ENCODE measurements at regions not wholly inside any gene's neighbourhood (a gene's known extent, or its start where the extent isn't known, plus 50 kb on each side); places are given as distances from the start of the nearest gene placed in this dataset.

DNA sequence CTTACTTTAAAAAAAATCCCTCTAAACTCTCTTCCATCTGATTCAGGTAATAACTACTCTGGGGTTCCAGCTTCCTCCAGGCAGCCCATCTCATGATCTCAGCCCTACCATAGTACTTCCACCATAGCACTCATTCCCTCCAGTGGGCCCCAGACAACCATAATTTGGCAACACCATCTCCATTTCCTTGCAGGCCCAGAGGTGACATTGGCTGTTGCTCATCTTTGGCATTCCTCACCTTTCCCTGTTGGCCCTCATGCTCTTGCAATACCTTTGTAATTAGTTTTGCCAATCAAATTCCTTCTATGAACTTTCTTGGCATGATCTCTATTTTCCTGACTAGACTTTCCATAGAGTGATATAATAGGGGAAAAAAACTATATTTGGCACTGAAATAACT lies 60.1 kb downstream of the TAF11L14 start:
- TF ChIP-seq PATZ1 (CRISPR knock-in tag; IDR thresholded peaks at IDR 0.05; ENCODE audit: borderline replicate concordance) (no peak), TSHZ2 (CRISPR knock-in tag; IDR thresholded peaks at IDR 0.05) (no peak), ZNF8 (CRISPR knock-in tag; IDR thresholded peaks at IDR 0.05) (no peak), POU6F1 (CRISPR knock-in tag; IDR thresholded peaks at IDR 0.05; ENCODE audit: borderline replicate concordance, low read depth) (no peak), TCF4 (CRISPR knock-in tag; IDR thresholded peaks at IDR 0.05; ENCODE audit: borderline replicate concordance) (no peak), ESRRG (CRISPR knock-in tag; IDR thresholded peaks at IDR 0.05) (no peak), SNAI2 (CRISPR knock-in tag; IDR thresholded peaks at IDR 0.05) (no peak), ZFP3 (CRISPR knock-in tag; IDR thresholded peaks at IDR 0.05) (no peak), CSDC2 (CRISPR knock-in tag; IDR thresholded peaks at IDR 0.05) (no peak), TOX (CRISPR knock-in tag; IDR thresholded peaks at IDR 0.05; ENCODE audit: borderline replicate concordance) (no peak), PPARA (CRISPR knock-in tag; IDR thresholded peaks at IDR 0.05; ENCODE audit: borderline replicate concordance) (no peak), ZFP30 (CRISPR knock-in tag; IDR thresholded peaks at IDR 0.05) (no peak), ZNF70 (CRISPR knock-in tag; IDR thresholded peaks at IDR 0.05) (no peak)
- no peak for ATAC-seq

DNA sequence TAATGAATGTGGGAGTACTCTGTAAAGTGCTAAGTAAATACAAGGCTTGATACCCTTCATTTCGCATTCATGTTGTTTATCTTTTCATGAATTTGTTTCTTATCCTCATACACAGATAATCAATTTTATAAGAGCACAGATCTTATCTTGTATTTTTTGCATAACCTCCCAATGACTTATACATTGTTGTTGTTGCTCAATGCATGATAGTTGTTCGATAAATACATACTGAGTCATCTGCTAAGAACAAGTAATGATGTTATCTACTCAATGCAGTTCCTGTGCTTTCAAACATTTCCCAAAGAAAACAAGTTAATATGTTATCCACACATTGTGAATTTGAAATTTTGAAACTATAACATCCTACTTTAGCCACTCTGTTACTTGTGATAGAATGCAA lies 60.7 kb downstream of the TAF11L14 start:
- no peak for ATAC-seq
- no peak for TF ChIP-seq ZNF70 (CRISPR knock-in tag; IDR thresholded peaks at IDR 0.05)
- no peak for TF ChIP-seq ARNTL (CRISPR knock-in tag; IDR thresholded peaks at IDR 0.05; ENCODE audit: borderline replicate concordance, low read depth)
- no peak for TF ChIP-seq TSHZ2 (CRISPR knock-in tag; IDR thresholded peaks at IDR 0.05)
- no peak for TF ChIP-seq PATZ1 (CRISPR knock-in tag; IDR thresholded peaks at IDR 0.05; ENCODE audit: borderline replicate concordance)
- no peak for TF ChIP-seq TCF4 (CRISPR knock-in tag; IDR thresholded peaks at IDR 0.05; ENCODE audit: borderline replicate concordance)
- TF ChIP-seq ZFP3 (CRISPR knock-in tag; IDR thresholded peaks at IDR 0.05) = no peak
- TF ChIP-seq RARB (CRISPR knock-in tag; IDR thresholded peaks at IDR 0.05) = no peak
- TF ChIP-seq ESRRG (CRISPR knock-in tag; IDR thresholded peaks at IDR 0.05) = no peak
- TF ChIP-seq ZC3H10 (CRISPR knock-in tag; IDR thresholded peaks at IDR 0.05) = no peak
- TF ChIP-seq PPARA (CRISPR knock-in tag; IDR thresholded peaks at IDR 0.05; ENCODE audit: borderline replicate concordance) = no peak
- TF ChIP-seq SNAI2 (CRISPR knock-in tag; IDR thresholded peaks at IDR 0.05) = no peak
- TF ChIP-seq GLIS3 (CRISPR knock-in tag; IDR thresholded peaks at IDR 0.05) = no peak
- TF ChIP-seq TOX (CRISPR knock-in tag; IDR thresholded peaks at IDR 0.05; ENCODE audit: borderline replicate concordance) = no peak
- no peak for TF ChIP-seq ISL1 (CRISPR knock-in tag; IDR thresholded peaks at IDR 0.05)
- TF ChIP-seq BACH2 (CRISPR knock-in tag; IDR thresholded peaks at IDR 0.05; ENCODE audit: borderline replicate concordance) = no peak
- TF ChIP-seq POU6F1 (CRISPR knock-in tag; IDR thresholded peaks at IDR 0.05; ENCODE audit: borderline replicate concordance, low read depth) = no peak
- TF ChIP-seq ZNF565 (CRISPR knock-in tag; conservative IDR thresholded peaks at IDR 0.05; ENCODE audit: low read depth) = no peak
